ENCODE measurements at regions not wholly inside any gene's neighbourhood (a gene's known extent, or its start where the extent isn't known, plus 50 kb on each side); places are given as distances from the start of the nearest gene placed in this dataset.

DNA sequence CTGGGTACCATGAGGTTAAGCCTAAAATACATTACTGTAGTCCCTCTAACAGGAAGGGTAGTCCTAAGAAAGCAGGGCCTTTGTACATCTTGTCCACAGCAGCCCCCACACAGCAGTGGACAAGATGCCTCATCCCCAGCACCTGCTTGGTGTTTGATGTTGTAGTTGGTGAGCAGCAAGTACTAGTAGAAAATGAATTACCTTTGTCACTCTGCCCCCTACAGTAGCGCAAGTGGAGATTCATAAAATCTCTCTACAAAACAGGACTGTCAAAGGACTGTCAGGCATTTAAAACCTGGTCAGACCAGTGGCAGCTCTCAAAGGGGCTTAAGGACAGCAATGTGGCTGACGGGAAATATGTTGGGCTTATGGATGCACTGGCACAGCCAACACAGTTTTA lies 122.5 kb downstream of the TMEM174 start:
- H3K27me3 ChIP-seq (ENCODE audit: control insufficient read depth, insufficient read depth, low read length) = peaks cover 82% of the 10 kb centered on the region
- no peak overlapping the region for H3K27ac ChIP-seq (ENCODE audit: low read length)
- H3K4me1 ChIP-seq (ENCODE audit: control insufficient read depth, low read depth, low read length) = peaks cover 2% of the 10 kb centered on the region
- no peaks in the 10 kb centered on the region for H3K9me3 ChIP-seq (ENCODE audit: control insufficient read depth, low read depth, low read length)
- no peak overlapping the region for H3K9ac ChIP-seq (ENCODE audit: low read length)
- no peak overlapping the region for H3K4me3 ChIP-seq (ENCODE audit: low read length)
- H3K36me3 ChIP-seq (ENCODE audit: control insufficient read depth, low read depth, low read length) = no peaks in the 10 kb centered on the region

DNA sequence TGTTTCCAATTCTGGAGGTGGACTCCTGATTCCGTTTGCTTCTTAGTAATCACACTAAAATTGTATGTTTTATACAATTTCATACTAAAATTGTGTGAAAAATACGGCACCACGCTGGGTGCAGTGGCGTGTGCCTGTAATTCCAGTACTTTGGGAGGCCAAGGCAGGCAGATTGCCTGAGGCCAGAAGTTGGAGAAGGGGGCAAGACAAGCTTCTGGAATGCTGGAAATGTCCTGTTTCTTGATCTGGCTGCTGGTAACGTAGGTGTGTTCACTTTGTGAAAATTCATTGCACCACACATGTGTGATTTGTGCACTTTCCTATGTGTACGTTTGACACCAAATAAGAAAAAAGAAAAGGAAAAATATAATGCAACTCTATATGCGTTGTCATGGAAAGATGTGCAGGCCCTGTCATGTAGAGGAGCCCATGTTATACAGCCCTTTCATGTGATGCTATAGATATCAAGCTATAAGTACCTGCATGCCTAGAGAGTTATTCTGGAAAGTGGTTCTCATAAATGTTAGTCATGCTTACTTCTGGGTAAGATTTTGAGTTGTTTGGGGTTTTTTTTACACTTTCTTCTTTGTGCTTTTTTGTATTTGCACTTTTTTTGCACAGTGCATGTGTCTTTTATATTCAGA lies 119.9 kb downstream of the TMEM174 start:
- peaks cover 61% of the 10 kb centered on the region for H3K27me3 ChIP-seq (ENCODE audit: control insufficient read depth, insufficient read depth, low read length)
- H3K36me3 ChIP-seq (ENCODE audit: control insufficient read depth, low read depth, low read length) = no peaks in the 10 kb centered on the region
- no peak overlapping the region for H3K9ac ChIP-seq (ENCODE audit: low read length)
- H3K4me3 ChIP-seq (ENCODE audit: low read length) = no peak overlapping the region
- no peak overlapping the region for H3K27ac ChIP-seq (ENCODE audit: low read length)
- H3K9me3 ChIP-seq (ENCODE audit: control insufficient read depth, low read depth, low read length) = no peaks in the 10 kb centered on the region
- H3K4me1 ChIP-seq (ENCODE audit: control insufficient read depth, low read depth, low read length) = peaks cover 18% of the 10 kb centered on the region

DNA sequence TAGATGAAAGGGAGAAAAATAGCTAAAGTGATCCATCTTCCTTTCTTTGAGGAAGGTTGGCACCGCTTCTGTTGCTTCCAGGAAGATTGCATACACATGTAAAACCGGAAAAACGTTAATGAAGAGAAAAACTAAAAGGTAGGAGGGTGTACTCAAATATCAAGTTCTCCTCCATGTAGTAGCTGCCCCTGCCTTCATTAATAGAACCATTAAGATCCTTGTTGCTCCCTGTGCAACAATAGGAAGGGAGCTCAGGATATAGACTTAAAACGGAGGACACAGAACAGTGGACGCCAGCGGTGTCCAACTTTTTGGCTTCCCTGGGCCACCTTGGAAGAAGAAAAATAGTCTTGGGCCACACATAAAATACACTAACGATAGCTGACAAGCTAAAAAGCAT lies 118.9 kb downstream of the TMEM174 start:
- peaks cover 51% of the 10 kb centered on the region for H3K27me3 ChIP-seq (ENCODE audit: control insufficient read depth, insufficient read depth, low read length)
- H3K4me1 ChIP-seq (ENCODE audit: control insufficient read depth, low read depth, low read length) = peaks cover 18% of the 10 kb centered on the region
- no peak overlapping the region for H3K4me3 ChIP-seq (ENCODE audit: low read length)
- no peaks in the 10 kb centered on the region for H3K9me3 ChIP-seq (ENCODE audit: control insufficient read depth, low read depth, low read length)
- no peak overlapping the region for H3K27ac ChIP-seq (ENCODE audit: low read length)
- no peak overlapping the region for H3K9ac ChIP-seq (ENCODE audit: low read length)
- H3K36me3 ChIP-seq (ENCODE audit: control insufficient read depth, low read depth, low read length) = no peaks in the 10 kb centered on the region

DNA sequence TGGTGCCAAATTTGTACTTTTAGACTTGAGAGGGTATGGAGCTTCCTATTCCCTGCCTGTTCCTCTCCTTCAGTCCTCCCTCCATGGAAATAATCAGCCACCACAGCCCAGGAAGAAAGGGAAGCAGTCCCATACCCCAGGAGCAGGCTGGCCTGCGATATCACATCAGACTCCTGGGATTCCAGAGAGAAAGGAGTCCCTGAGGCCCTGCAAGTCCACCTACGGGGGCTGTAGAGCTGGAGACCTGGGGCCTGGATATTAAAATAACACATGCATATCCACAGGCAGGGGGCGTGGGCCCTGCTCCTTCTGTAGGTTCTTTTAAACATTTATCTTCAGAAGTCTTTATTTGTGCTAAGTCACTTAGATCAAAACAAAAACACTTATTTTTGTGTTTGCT lies 117.2 kb downstream of the TMEM174 start:
- H3K9ac ChIP-seq (ENCODE audit: low read length) = no peak overlapping the region
- no peaks in the 10 kb centered on the region for H3K36me3 ChIP-seq (ENCODE audit: control insufficient read depth, low read depth, low read length)
- no peak overlapping the region for H3K4me3 ChIP-seq (ENCODE audit: low read length)
- no peaks in the 10 kb centered on the region for H3K9me3 ChIP-seq (ENCODE audit: control insufficient read depth, low read depth, low read length)
- H3K27me3 ChIP-seq (ENCODE audit: control insufficient read depth, insufficient read depth, low read length) = peaks cover 34% of the 10 kb centered on the region
- peaks cover 18% of the 10 kb centered on the region for H3K4me1 ChIP-seq (ENCODE audit: control insufficient read depth, low read depth, low read length)
- no peak overlapping the region for H3K27ac ChIP-seq (ENCODE audit: low read length)

DNA sequence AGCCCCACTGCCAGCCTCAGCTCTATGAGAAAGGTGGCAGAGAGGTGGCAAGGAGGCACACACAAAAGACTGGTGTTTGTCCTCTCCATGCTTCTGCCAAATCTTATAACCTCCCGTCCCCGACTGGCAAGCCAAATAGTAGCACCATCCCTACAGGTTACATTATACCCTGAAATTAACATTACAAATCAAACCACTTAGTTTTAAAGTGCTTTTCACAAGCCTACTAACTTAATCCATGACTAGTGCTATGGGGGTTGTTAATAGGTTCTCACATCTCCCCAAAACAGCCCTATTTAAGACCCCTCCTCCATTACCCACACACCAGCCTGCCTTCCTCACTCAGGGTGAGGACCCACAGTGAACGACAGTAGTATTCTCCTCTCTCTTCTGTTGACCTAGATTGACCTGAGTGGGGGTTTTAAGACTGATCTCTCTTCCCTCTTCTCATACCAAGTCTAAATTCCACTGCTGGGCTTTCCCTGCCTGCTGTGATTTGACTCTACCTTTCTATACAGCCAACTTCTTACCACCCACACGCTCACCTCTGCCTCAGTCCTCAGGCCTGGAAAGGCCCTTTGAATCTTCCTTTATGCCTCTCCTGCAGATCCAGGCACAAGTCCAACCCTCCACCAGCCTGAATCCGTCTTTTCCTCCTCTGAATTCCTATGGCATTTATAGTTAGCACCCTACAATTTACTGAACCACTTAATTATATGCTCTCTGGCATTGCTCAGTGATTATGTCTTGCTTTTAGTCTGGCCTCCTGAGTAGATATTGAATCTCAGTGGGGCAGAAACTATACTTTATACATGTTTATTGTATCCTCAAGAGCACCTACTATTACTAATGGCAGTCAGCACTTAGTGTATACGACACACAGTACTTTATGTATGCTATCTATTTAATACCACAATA lies 116.1 kb downstream of the TMEM174 start:
- Histone ChIP-seq H3K9me3 (ENCODE audit: control insufficient read depth, low read depth, low read length) (no peaks in the 10 kb centered on the region), H3K27me3 (ENCODE audit: control insufficient read depth, insufficient read depth, low read length) (peaks cover 22% of the 10 kb centered on the region), H3K36me3 (ENCODE audit: control insufficient read depth, low read depth, low read length) (no peaks in the 10 kb centered on the region), H3K4me1 (ENCODE audit: control insufficient read depth, low read depth, low read length) (peaks cover 18% of the 10 kb centered on the region), H3K9ac (ENCODE audit: low read length) (no peak overlapping the region), H3K27ac (ENCODE audit: low read length) (no peak overlapping the region), H3K4me3 (ENCODE audit: low read length) (no peak overlapping the region)

DNA sequence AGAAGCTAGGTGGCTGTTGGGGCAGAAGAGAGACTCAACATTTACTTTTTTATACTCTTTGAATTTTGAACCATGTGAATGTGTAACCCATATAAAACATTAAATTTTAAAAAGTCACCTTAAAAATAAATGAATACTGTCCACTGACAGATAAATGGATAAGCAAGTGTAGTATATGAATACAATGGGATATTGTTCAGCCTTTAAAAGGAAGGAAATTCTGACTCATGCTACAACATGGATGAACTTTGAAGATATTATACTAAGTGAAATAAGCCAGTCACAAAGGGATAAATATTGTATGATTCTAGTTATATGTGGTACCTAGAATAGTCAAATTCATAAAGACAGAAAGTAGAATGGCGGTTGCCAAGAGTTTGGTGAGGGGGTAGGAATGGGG lies 113.9 kb downstream of the TMEM174 start:
- Histone ChIP-seq H3K36me3 (ENCODE audit: control insufficient read depth, low read depth, low read length) (no peaks in the 10 kb centered on the region), H3K4me3 (ENCODE audit: low read length) (no peak overlapping the region), H3K4me1 (ENCODE audit: control insufficient read depth, low read depth, low read length) (peaks cover 27% of the 10 kb centered on the region), H3K27me3 (ENCODE audit: control insufficient read depth, insufficient read depth, low read length) (peaks cover 14% of the 10 kb centered on the region), H3K9ac (ENCODE audit: low read length) (no peak overlapping the region), H3K9me3 (ENCODE audit: control insufficient read depth, low read depth, low read length) (no peaks in the 10 kb centered on the region), H3K27ac (ENCODE audit: low read length) (no peak overlapping the region)

DNA sequence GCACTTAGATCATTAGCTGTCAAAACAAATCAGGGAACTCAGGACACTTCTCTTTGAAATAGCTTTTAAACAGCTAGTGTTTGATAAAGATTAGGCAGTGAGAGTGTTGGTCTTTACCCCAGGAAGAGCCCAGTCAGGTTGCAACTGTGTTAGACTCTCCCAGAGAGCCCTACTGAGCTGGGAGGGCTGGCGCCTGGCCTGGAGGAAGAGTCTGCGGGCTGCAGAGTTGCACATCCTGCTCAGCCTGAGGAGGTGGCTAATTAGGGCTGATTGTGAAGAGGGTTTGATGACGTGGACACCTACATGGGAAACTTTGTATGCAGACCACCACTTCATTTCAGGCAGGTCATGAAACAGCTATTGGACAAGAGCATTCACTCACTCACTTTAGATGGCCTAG lies 112.0 kb downstream of the TMEM174 start:
- peaks cover 33% of the 10 kb centered on the region for H3K4me1 ChIP-seq (ENCODE audit: control insufficient read depth, low read depth, low read length)
- H3K36me3 ChIP-seq (ENCODE audit: control insufficient read depth, low read depth, low read length) = no peaks in the 10 kb centered on the region
- no peaks in the 10 kb centered on the region for H3K9me3 ChIP-seq (ENCODE audit: control insufficient read depth, low read depth, low read length)
- H3K27me3 ChIP-seq (ENCODE audit: control insufficient read depth, insufficient read depth, low read length) = no peaks in the 10 kb centered on the region
- no peak overlapping the region for H3K9ac ChIP-seq (ENCODE audit: low read length)
- H3K27ac ChIP-seq (ENCODE audit: low read length) = no peak overlapping the region
- no peak overlapping the region for H3K4me3 ChIP-seq (ENCODE audit: low read length)

DNA sequence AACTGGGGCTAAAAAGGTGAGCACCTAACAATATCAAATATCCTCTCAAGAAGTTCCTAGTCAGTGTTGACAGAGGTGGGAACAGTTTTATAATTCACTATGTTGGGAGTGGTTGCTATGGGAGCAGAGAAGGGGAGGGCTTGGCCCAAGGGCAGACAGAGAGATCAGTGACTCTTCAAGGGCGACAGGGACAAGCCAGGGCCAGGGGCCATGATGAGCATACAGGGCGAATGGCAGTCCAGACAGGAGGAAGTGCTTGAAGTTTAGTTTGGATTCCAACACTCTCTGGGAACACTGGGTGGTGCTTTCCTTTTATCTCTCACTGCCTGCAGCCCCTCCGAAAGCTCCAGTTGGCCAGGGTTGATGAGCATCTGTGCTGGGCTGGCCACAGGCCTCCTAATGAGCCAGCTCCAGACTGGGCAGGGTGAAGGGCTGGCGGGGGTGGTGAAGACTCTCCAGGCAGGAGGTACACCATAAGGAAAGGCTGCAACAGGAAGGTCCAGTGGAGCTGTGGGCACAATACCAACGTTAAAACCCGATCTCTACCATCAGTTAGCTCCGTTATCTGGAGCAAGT lies 111.3 kb downstream of the TMEM174 start:
- H3K27ac ChIP-seq (ENCODE audit: low read length) = no peak overlapping the region
- no peak overlapping the region for H3K9ac ChIP-seq (ENCODE audit: low read length)
- H3K4me3 ChIP-seq (ENCODE audit: low read length) = no peak overlapping the region
- no peaks in the 10 kb centered on the region for H3K27me3 ChIP-seq (ENCODE audit: control insufficient read depth, insufficient read depth, low read length)
- H3K4me1 ChIP-seq (ENCODE audit: control insufficient read depth, low read depth, low read length) = peaks cover 28% of the 10 kb centered on the region
- H3K9me3 ChIP-seq (ENCODE audit: control insufficient read depth, low read depth, low read length) = no peaks in the 10 kb centered on the region
- no peaks in the 10 kb centered on the region for H3K36me3 ChIP-seq (ENCODE audit: control insufficient read depth, low read depth, low read length)

DNA sequence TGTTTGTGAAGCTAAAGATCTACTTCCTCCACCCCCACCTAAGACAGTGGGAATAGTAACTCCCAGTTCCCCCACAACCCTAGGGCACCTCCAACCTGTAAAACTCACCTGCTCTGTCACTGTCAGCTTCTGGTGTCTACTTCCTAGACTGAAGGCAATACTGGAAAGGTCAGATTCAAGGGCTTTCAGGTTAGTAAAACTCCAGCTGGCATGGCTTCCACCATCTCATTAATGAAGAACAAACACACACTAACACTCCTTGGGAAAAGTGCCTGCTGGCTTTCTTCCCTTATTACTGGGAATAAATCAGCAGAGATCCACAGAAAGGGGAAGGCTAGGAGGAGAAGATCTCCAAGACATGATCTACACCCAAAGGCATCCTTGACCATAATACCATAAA lies 109.9 kb downstream of the TMEM174 start:
- Histone ChIP-seq H3K27me3 (ENCODE audit: control insufficient read depth, insufficient read depth, low read length) (no peaks in the 10 kb centered on the region), H3K4me1 (ENCODE audit: control insufficient read depth, low read depth, low read length) (peaks cover 18% of the 10 kb centered on the region), H3K9me3 (ENCODE audit: control insufficient read depth, low read depth, low read length) (no peaks in the 10 kb centered on the region), H3K9ac (ENCODE audit: low read length) (no peak overlapping the region), H3K4me3 (ENCODE audit: low read length) (no peak overlapping the region), H3K36me3 (ENCODE audit: control insufficient read depth, low read depth, low read length) (no peaks in the 10 kb centered on the region), H3K27ac (ENCODE audit: low read length) (no peak overlapping the region)

DNA sequence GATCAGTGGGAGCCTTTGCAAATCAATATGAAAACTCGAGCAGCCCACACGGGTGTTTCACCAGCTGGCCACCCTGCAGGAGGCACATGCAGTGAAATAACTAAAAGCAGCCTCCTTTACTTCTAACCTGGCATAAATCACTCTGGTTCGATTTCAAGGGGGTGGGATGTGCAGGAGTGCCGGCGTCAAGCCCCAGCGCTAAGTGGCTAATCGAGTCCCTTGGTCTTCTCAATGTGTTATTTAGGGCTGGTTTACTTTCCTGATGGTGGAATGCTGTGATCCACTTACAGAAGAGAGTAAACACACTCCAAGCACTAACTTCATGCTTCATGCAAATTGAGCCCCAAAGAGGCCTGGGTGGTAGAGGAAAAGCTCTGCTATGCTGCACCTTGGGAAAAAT lies 109.4 kb downstream of the TMEM174 start:
- H3K27ac ChIP-seq (ENCODE audit: low read length) = no peak overlapping the region
- no peak overlapping the region for H3K4me3 ChIP-seq (ENCODE audit: low read length)
- no peaks in the 10 kb centered on the region for H3K9me3 ChIP-seq (ENCODE audit: control insufficient read depth, low read depth, low read length)
- H3K27me3 ChIP-seq (ENCODE audit: control insufficient read depth, insufficient read depth, low read length) = no peaks in the 10 kb centered on the region
- H3K36me3 ChIP-seq (ENCODE audit: control insufficient read depth, low read depth, low read length) = no peaks in the 10 kb centered on the region
- no peak overlapping the region for H3K9ac ChIP-seq (ENCODE audit: low read length)
- H3K4me1 ChIP-seq (ENCODE audit: control insufficient read depth, low read depth, low read length) = peaks cover 18% of the 10 kb centered on the region

DNA sequence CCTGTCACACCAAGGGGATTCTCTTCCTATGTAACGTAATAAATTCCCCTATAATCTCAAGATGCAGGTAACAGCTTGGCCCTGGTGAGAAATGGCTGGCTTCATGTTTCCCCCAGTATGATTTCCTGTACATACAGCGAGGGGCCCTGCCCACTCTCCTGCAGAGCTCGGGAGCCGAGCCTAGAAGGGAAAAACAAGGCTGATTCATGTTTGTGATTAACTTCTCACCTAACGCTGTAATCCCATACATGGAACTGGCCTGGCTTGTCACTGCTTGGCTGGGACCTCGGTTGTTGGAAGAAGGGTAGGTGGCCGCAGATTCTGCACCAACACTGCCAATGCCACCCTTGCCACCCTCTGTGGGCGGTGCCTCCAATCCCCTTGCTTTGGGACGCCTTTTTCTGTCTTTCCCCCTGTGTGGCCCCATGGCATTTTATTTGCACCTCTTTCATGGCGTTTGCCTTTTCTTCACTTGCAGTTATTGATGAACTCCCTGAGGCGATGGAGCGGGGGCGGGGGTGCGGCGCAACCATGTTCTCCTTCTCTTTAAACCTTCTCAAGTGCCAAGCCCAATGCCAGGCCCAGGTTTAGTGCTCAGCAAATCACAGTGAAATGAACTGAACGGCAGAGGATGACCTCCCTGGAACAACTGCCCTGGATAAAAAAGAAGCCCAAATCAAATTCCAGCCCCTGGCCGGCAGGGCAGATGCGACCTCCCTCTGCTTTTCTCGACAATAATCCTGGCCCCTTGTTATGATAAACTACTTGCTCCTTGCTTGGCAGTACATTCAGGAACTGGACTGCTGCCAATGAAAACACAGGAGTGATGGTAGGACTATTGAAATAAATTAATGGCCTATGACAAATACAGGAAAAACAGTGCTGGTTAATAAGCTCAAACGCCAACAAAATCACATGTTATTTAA lies 108.1 kb downstream of the TMEM174 start:
- H3K9ac ChIP-seq (ENCODE audit: low read length) = no peak overlapping the region
- H3K4me3 ChIP-seq (ENCODE audit: low read length) = no peak overlapping the region
- no peaks in the 10 kb centered on the region for H3K36me3 ChIP-seq (ENCODE audit: control insufficient read depth, low read depth, low read length)
- no peaks in the 10 kb centered on the region for H3K9me3 ChIP-seq (ENCODE audit: control insufficient read depth, low read depth, low read length)
- no peak overlapping the region for H3K27ac ChIP-seq (ENCODE audit: low read length)
- peaks cover 5% of the 10 kb centered on the region for H3K27me3 ChIP-seq (ENCODE audit: control insufficient read depth, insufficient read depth, low read length)
- H3K4me1 ChIP-seq (ENCODE audit: control insufficient read depth, low read depth, low read length) = peaks cover 18% of the 10 kb centered on the region
